ENCODE measurements at regions not wholly inside any gene's neighbourhood (a gene's known extent, or its start where the extent isn't known, plus 50 kb on each side); places are given as distances from the start of the nearest gene placed in this dataset.

GRCh38 chr1:201778279-201779065 is 50.5 kb upstream of the IPO9 start:
- H4K20me1 ChIP-seq (ENCODE audit: insufficient read depth), result no peaks in the 10 kb centered on the region
- 54% methylated on average over 5 of the region's 5 CpGs for WGBS (ENCODE audit: low lambda C conversion rate)
- H3K9me2 ChIP-seq, result no peaks in the 10 kb centered on the region
- no peaks in the 10 kb centered on the region for H3K27me3 ChIP-seq (ENCODE audit: insufficient read depth)
- peaks cover 0 to 77% of the 10 kb centered on the region in 2 experiments for H3K4me1 ChIP-seq (ENCODE audit: control insufficient read depth in 1 of 2, insufficient read depth in 2 of 2, low read depth in 1 of 2, low read length in 1 of 2)
- H3F3A ChIP-seq (replicated peaks; ENCODE audit: insufficient read depth), result peaks cover 81% of the 10 kb centered on the region
- DNase-seq, result no peak
- peaks cover 81% of the 10 kb centered on the region for H3K79me2 ChIP-seq (ENCODE audit: insufficient read depth)
- POLR2A ChIA-PET, result no interaction called here
- H3K4me2 ChIP-seq, result peak overlapping the region; percentile 21; the same call in 1 of the 2 replicates
- H3K4me3 ChIP-seq (ENCODE audit: low read depth in 2 of 2, low read length in 1 of 2), result no peak overlapping the region
- H3K36me3 ChIP-seq (replicated peaks in 1 of 2; ENCODE audit: control insufficient read depth in 1 of 2, insufficient read depth in 2 of 2, low read length in 1 of 2), result peaks cover 32 to 58% of the 10 kb centered on the region in 2 experiments
- peak overlapping the region; percentile 26; the same call in 1 of the 2 replicates for H3K9ac ChIP-seq
- H2AFZ ChIP-seq (ENCODE audit: low read depth), result no peak overlapping the region
- H3K27ac ChIP-seq (ENCODE audit: low read depth in 2 of 2, low read length in 1 of 2), result peak overlapping the region; percentile 68 to 99; a peak in 3 of 4 replicates
- no peaks in the 10 kb centered on the region for H3K9me3 ChIP-seq
- CTCF ChIA-PET, result interaction anchor here (0.6 to 26.9 kb wide), 8 partner anchors 9 to 248 kb away, joined by 3 to 827 read pairs (median 5); no protein-coding TSS in a partner anchor
- no peak for TF ChIP-seq FOXJ3 (CRISPR knock-in tag; IDR thresholded peaks at IDR 0.05)
- TF ChIP-seq NFIC (IDR thresholded peaks at IDR 0.05; ENCODE audit: borderline replicate concordance), result peak; percentile 74
- TF ChIP-seq TCF12 (IDR thresholded peaks at IDR 0.05), result peak; percentile 73
- TF ChIP-seq USF1 (IDR thresholded peaks at IDR 0.05; ENCODE audit: borderline replicate concordance, low read depth), result no peak
- TF ChIP-seq SMC3 (IDR thresholded peaks at IDR 0.05; ENCODE audit: low read depth, low read length), result no peak
- TF ChIP-seq ZBTB33 (IDR thresholded peaks at IDR 0.05; ENCODE audit: borderline replicate concordance, low read depth), result no peak
- TF ChIP-seq MEF2A (IDR thresholded peaks at IDR 0.05; ENCODE audit: borderline replicate concordance, low read depth), result no peak
- TF ChIP-seq FOXM1 (IDR thresholded peaks at IDR 0.05; ENCODE audit: low read depth), result no peak
- no peak for TF ChIP-seq POLR2AphosphoS5 (IDR thresholded peaks at IDR 0.05; ENCODE audit: low read depth, low read length)
- TF ChIP-seq RCOR1 (IDR thresholded peaks at IDR 0.05; ENCODE audit: low read length), result no peak
- peak; percentile 56 for TF ChIP-seq PBX3 (IDR thresholded peaks at IDR 0.05)
- TF ChIP-seq CHD2 (IDR thresholded peaks at IDR 0.05; ENCODE audit: low read length, partially characterized antibody), result no peak
- no peak for TF ChIP-seq RXRA (IDR thresholded peaks at IDR 0.05; ENCODE audit: borderline replicate concordance, low read depth)
- TF ChIP-seq IRF3 (IDR thresholded peaks at IDR 0.05; ENCODE audit: low read depth, low read length), result no peak
- TF ChIP-seq NRF1 (IDR thresholded peaks at IDR 0.05; ENCODE audit: low read depth, low read length), result no peak
- TF ChIP-seq REST (IDR thresholded peaks at IDR 0.05; ENCODE audit: low read depth, low read length), result no peak
- TF ChIP-seq EP300 (IDR thresholded peaks at IDR 0.05; ENCODE audit: borderline replicate concordance in 1 of 2, low read depth in 1 of 2, low read length in 1 of 2), result 0 out of 4 replicates have a peak, but pooled peaks have one; percentile 5 to 42
- TF ChIP-seq CTCF (IDR thresholded peaks at IDR 0.05), result no peak
- no peak for TF ChIP-seq SIN3A (IDR thresholded peaks at IDR 0.05; ENCODE audit: borderline replicate concordance, low read depth, low read length)
- no peak for TF ChIP-seq GATA2 (CRISPR knock-in tag; IDR thresholded peaks at IDR 0.05)
- peak; percentile 20 for TF ChIP-seq JUND (IDR thresholded peaks at IDR 0.05)
- no peak for TF ChIP-seq GABPA (IDR thresholded peaks at IDR 0.05; ENCODE audit: low read depth)
- TF ChIP-seq ELF1 (IDR thresholded peaks at IDR 0.05), result no peak
